ENCODE measurements at regions not wholly inside any gene's neighbourhood (a gene's known extent, or its start where the extent isn't known, plus 50 kb on each side); places are given as distances from the start of the nearest gene placed in this dataset.
"Not testable (repeated sequence)": the region's sequence is repeated elsewhere in the genome, so short reads cannot be mapped to it uniquely, and the experiment has no call there.

DNA sequence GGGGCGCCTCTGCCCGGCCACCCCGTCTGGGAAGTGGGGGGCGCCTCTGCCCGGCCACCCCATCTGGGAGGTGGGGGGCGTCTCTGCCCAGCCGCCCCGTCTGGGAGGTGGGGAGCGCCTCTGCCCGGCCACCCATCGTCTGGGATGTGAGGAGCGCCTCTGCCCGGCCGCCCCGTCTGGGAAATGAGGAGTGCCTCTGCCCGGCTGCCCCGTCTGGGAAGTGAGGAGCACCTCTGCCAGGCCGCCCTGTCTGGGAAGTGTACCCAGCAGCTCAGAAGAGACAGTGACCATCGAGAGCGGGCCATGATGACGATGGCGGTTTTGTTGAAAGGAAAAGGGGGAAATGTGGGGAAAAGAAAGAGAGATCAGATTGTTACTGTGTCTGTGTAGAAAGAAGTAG is 249.2 kb upstream of the USP15 start:
- H3K9me3 ChIP-seq (replicated peaks in 1 of 2; ENCODE audit: control insufficient read depth in 1 of 2, insufficient read depth in 1 of 2, low read length in 2 of 2); H3K27ac ChIP-seq (ENCODE audit: low read depth in 1 of 2, low read length in 2 of 2); H3K27ac Mint-ChIP-seq; H3K4me1 ChIP-seq (ENCODE audit: control insufficient read depth in 1 of 2, insufficient read depth in 2 of 2, low read length in 2 of 2); H3K36me3 ChIP-seq (replicated peaks in 1 of 2; ENCODE audit: control insufficient read depth in 1 of 2, insufficient read depth in 2 of 2, low read length in 2 of 2); H3K36me3 Mint-ChIP-seq; H3K27me3 Mint-ChIP-seq (ENCODE audit: low read depth in 3 of 3); intact Hi-C loops (cut with micrococcal nuclease); H3K9ac ChIP-seq (ENCODE audit: insufficient read depth, low read length, poor library complexity, severe bottlenecking); H2AFZ ChIP-seq (ENCODE audit: insufficient read depth, low read depth, low read length, poor library complexity, severe bottlenecking); H3K79me2 ChIP-seq (ENCODE audit: insufficient read depth, low read length); H3K4me3 Mint-ChIP-seq; H3K27me3 ChIP-seq (ENCODE audit: control insufficient read depth in 2 of 2, insufficient read depth in 2 of 2, low read length in 2 of 2); H3K4me2 ChIP-seq (replicated peaks; ENCODE audit: extremely low read depth, low read length, poor library complexity, severe bottlenecking); H4K20me1 ChIP-seq (ENCODE audit: insufficient read depth, low read length); H3K4me1 Mint-ChIP-seq; H3K9me3 Mint-ChIP-seq; H3K4me3 ChIP-seq (replicated peaks in 1 of 3; ENCODE audit: low read depth in 2 of 3, low read length in 3 of 3); DNase-seq: not testable (repeated sequence)
- WGBS (ENCODE audit: insufficient coverage) = 99% methylated on average over 8 of the region's 22 CpGs

DNA sequence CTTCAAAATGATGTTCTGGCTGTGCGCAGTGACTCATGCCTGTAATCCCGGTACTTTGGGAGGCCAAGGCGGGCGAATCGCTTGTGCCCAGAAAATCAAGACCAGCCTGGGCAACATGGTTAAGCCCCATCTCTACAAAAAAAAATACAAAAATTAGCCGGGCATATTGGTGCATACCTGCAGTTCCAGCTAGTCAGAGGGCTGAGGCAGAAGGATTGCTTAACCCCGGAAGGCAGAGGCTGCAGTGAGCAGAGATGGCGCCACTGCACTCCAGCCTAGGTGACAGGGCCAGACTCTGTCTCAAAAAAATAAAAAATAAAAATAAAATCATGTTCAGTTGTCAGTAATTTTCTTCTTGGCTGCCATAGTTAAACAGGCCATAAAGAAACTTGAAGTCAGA is 245.9 kb upstream of the USP15 start:
- Mint-ChIP-seq H3K27ac (no peak overlapping the region), H3K9me3 (peaks cover 2 to 9% (median 2%) of the 10 kb centered on the region in 7 donors), H3K36me3 (no peaks in the 10 kb centered on the region), H3K27me3 (ENCODE audit: low read depth in 3 of 3) (no peaks in the 10 kb centered on the region), H3K4me1 (no peaks in the 10 kb centered on the region), H3K4me3 (no peak overlapping the region)
- Histone ChIP-seq H3K79me2 (ENCODE audit: insufficient read depth, low read length) (no peaks in the 10 kb centered on the region), H3K27ac (ENCODE audit: low read depth in 1 of 2, low read length in 2 of 2) (no peak overlapping the region), H2AFZ (ENCODE audit: insufficient read depth, low read depth, low read length, poor library complexity, severe bottlenecking) (no peak overlapping the region), H3K4me2 (replicated peaks; ENCODE audit: extremely low read depth, low read length, poor library complexity, severe bottlenecking) (no peak overlapping the region), H3K4me3 (replicated peaks in 1 of 3; ENCODE audit: low read depth in 2 of 3, low read length in 3 of 3) (no peak overlapping the region), H3K27me3 (ENCODE audit: control insufficient read depth in 2 of 2, insufficient read depth in 2 of 2, low read length in 2 of 2) (no peaks in the 10 kb centered on the region), H3K4me1 (ENCODE audit: control insufficient read depth in 1 of 2, insufficient read depth in 2 of 2, low read length in 2 of 2) (no peaks in the 10 kb centered on the region), H3K9me3 (replicated peaks in 1 of 2; ENCODE audit: control insufficient read depth in 1 of 2, insufficient read depth in 1 of 2, low read length in 2 of 2) (peaks cover 0 to 3% of the 10 kb centered on the region in 2 donors), H4K20me1 (ENCODE audit: insufficient read depth, low read length) (no peaks in the 10 kb centered on the region), H3K9ac (ENCODE audit: insufficient read depth, low read length, poor library complexity, severe bottlenecking) (no peak overlapping the region), H3K36me3 (replicated peaks in 1 of 2; ENCODE audit: control insufficient read depth in 1 of 2, insufficient read depth in 2 of 2, low read length in 2 of 2) (no peaks in the 10 kb centered on the region)
- TF ChIP-seq, protein P1, sequence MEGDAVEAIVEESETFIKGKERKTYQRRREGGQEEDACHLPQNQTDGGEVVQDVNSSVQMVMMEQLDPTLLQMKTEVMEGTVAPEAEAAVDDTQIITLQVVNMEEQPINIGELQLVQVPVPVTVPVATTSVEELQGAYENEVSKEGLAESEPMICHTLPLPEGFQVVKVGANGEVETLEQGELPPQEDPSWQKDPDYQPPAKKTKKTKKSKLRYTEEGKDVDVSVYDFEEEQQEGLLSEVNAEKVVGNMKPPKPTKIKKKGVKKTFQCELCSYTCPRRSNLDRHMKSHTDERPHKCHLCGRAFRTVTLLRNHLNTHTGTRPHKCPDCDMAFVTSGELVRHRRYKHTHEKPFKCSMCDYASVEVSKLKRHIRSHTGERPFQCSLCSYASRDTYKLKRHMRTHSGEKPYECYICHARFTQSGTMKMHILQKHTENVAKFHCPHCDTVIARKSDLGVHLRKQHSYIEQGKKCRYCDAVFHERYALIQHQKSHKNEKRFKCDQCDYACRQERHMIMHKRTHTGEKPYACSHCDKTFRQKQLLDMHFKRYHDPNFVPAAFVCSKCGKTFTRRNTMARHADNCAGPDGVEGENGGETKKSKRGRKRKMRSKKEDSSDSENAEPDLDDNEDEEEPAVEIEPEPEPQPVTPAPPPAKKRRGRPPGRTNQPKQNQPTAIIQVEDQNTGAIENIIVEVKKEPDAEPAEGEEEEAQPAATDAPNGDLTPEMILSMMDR (IDR thresholded peaks at IDR 0.05) = no peak
- 96% methylated on average over 7 of the region's 8 CpGs for WGBS (ENCODE audit: insufficient coverage)
- intact Hi-C loops (cut with micrococcal nuclease) = no loop called here
- DNase-seq = no peak

Data from CD14-positive monocyte (primary cell).